HG03571 (cell line): ENCODE measurements at regions not wholly inside any gene's neighbourhood (a gene's known extent, or its start where the extent isn't known, plus 50 kb on each side); places are given as distances from the start of the nearest gene placed in this dataset.

Source experiments
- ATAC-seq: cut with Tn5 transposase; IDR thresholded peaks from one replicate; pipeline ENCODE4 v1.9.1; 2021; ENCODE audit not compliant: unreplicated experiment

DNA sequence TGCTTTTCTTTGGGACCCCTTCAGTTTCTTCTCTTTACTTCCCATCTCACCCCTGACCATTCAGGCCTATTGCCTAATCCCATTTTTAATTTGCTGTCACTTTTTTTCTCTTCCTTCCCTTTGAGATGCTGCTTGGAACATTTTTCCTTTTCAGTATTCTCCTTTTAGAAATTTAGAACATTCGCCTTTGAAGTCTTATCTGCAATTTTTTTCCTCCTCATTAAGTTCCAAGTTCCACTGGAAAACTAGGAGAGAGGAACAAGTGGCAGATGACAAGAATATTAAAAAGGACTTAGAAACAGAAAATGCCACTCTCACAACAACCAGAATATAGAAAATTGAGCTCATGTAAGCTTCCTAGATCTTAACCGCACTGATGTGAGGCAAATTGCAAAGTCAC is 126.6 kb downstream of the PSMG1 start:
- no peak for ATAC-seq

DNA sequence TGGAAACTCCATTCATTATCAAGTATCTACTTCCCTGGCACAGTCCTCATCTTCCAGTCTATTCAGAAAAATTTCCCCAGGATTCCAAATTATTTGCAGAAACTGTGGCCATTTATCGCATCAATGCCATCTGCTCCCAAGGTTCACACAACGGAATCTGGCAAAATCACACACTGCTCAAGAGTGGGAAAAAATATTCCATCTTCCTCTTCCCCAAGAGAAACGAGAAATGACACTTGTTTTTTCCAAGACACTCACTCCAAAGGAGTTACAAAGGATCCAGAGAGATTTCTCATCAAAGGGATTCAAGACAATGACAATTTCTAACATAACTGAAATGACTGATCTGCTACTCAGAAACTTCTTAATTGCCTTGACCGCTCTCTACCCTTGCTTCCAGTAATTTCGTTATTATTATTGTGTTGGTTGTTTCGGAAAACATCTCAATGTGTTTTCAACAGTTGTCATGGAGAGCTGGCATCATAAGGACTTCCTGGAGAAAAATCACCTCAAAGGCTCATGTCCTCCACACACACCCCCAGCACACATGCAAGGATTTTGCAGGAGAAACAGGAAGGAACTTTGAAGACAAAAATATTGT is 128.0 kb downstream of the PSMG1 start:
- no peak for ATAC-seq

DNA sequence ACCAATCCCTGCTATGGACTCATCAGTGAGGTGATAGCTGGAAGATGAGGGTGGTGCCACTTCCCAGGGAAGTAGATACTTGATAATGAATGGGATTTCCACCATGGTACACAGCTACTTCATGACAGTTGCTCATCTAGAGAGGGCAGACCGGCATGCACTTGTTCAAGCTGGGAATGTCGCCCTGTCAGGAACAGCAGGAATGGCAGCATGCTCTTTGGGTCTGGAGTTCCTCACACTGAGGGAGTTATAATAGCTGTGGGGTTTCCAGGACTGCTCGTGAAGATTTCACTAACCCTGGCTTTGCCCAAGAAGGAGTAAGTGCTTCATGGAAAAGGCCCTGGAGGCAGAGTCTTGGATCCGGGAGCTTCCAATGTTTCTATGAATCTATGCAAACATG is 129.2 kb downstream of the PSMG1 start:
- ATAC-seq: no peak

DNA sequence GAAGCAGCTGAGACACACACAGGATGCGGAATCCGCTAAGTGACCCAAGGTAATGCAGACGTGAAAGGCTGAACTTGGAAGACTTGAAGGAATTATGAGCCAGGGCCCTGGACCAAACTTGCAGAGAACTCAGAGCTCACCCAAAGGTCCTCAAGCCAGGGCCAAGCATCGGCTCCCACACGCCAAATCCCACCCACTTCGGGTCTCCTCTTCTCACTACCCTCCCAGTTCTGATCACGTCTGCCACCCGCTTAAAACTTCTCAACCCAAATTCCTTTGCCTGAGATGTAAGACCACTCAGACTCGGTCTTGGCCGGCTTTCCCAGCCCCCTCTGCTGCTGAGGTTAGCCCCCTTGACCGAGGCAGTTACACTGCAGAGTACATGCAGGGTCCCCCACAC is 130.1 kb downstream of the PSMG1 start:
- no peak for ATAC-seq

DNA sequence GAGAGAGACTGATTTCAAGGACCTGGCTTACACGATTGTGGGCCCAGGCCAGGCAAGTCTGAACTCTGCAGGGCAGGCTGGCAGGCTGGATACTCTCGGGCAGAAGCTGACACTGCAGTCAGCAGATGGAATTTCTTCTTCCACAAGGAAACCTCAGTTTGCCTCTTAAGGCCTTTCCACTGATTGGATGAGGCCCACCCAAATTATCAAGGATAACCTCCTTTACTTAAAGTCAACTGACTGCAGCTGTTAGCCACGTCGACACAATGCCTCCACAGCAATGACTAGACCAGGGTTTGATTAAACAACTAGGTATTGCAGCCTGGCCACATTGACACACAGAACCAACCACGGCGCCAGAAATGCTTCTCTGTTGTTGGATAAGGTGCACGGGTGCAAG is 130.5 kb downstream of the PSMG1 start:
- ATAC-seq: no peak

DNA sequence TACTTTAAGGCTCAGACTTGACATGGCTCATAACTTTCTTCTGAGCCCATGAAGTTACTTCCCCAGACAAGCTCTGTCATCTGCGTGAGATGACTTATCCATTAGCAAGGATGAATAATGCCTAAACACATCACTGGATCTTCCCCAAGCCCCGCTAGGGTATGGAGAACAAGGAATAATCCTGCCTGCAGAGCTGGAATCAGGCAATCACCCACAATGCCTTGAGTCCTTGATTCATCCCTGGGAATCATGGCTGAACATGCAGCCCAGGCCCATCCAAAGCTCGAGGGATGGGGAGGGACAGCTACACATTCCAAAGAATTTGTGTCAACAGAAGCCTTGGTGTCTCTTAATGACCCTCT is 131.7 kb downstream of the PSMG1 start:
- ATAC-seq: no peak

DNA sequence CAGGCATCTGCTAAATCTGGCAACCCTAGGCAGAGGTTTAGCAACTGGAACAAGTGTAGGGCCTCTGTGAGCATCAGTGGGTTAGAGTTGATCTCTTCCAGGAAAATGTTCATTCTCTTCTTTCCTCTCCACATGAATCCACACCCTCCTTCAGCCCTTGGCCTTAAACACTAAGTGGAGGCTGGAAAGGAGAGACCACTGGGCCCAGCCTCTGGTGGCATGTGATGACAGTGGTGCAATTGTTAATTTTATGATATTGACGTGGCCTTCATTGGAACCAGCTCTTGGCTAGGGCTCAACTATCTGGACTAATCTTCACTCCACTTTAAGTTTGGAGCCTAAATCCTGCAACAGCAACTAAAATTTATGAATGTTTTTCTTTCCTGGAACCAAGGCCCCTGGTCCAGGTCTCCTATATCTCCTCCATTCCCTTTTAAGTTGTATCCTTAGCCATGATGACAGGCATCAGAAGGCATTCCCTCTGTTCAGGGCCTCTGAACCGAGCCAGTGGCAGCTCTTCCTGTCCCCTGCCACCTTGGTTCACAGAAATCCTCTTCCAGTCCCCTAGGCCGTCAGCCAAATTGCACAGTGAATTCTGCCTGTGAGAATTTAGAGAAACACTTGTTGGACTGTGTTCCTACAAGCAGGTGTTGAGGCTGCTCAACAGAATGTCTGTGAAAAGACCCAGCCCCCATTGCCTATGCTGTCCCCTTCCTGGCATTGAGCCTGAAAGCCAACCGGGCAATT is 132.2 kb downstream of the PSMG1 start:
- ATAC-seq: no peak

DNA sequence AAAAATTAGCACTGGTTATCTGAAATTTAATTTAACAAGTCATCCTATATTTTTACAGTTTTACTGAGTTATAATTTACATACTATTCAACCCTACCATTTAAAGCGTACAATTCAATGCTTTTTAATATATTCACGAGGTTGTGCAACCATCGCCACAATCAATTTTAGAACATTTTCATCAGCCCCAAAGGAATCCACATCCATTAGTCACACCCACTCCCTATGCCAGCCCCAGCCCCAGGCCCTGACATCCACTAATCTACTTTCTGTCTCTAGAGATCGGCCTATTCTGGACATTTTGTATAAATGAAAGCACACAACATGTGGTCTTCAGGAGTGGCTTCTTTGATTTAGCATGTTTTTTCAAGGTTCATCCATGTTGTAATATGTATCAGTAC is 134.7 kb downstream of the PSMG1 start:
- ATAC-seq: no peak

DNA sequence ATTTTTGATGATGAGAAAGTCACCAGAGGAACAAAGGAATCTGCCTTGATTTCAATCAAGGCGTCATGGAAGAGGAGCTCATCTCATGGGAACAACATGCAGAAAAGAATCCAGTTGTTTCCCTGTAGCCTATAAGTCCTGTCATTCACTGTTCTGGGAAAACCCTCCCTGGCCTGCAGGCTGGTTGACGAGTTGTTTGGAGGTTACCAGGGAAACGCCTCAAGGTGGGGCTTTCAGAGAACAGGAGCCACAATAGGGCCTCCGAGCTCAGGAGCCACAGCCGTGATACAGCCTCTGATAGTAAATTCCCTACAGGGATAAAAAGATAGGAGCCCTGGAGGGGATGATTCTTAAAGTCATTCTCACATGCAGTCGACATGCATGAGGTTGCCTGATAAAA is 135.2 kb downstream of the PSMG1 start:
- no peak for ATAC-seq

DNA sequence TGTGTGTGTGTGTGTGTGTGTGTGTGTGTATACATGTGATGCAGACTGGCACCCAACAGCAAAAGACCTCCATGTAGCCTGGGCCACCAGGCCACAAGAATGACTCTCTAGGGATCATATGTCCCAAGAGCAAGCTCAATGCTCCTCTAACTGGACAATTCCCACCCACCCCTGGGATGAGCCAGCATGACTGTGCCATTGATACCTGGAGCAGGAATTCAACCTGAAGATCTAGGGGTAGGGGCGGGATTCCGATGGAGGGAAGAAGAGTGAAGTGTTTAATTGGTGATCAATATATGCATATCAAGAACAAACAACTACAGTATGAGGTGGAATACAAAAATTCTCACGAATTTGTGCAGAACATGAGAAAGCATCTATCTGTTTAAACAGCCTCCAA is 136.2 kb downstream of the PSMG1 start:
- no peak for ATAC-seq

DNA sequence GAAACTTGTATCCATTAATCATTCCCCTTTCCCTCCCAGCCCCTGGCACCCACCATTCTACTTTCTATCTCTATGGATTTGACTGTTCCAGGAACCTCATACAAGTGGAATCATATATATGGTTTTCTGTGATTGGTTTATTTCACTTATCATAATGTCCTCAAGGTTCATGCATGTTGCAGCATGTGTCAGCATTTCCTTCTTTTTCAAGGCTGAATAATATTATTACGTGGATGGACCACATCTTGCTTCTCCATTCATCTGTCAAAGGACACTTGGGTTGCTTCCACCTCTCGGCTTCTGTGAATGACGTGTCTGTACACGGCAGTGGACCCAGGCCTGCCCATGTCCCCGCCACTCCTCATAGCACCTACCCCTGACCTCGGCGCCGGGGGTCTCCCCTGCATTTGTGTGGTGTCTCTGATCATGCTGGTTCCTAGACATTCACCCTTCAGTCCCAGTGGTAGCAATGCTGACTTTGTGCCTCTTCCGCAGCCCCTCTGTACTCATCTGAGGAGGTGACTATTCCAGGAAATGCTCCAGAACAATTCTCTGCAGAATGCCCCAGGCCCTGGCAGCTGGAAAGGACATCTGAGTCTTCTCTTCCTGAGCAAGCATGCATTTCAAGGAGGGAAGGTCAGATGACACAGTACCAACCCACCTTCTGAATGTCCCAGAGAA is 136.9 kb downstream of the PSMG1 start:
- no peak for ATAC-seq

DNA sequence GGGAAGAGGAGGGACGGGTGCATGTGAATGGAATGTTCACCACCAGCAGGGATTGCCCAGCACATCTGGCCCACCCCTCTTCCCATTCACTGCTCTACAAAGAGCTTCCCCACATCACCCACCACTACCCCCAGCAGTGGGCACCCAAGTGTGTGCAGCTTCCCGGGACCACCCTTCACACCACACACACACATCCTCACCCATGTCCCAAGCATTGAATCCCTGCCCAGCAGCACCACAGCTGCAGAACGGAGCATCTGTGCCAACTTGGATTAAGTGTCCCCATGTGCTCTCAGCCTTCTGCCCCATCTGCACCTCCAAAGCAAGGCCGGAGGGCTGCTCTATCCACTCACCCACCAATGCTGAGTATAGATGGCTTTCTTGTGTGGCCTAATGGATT is 141.4 kb downstream of the PSMG1 start:
- ATAC-seq: no peak

DNA sequence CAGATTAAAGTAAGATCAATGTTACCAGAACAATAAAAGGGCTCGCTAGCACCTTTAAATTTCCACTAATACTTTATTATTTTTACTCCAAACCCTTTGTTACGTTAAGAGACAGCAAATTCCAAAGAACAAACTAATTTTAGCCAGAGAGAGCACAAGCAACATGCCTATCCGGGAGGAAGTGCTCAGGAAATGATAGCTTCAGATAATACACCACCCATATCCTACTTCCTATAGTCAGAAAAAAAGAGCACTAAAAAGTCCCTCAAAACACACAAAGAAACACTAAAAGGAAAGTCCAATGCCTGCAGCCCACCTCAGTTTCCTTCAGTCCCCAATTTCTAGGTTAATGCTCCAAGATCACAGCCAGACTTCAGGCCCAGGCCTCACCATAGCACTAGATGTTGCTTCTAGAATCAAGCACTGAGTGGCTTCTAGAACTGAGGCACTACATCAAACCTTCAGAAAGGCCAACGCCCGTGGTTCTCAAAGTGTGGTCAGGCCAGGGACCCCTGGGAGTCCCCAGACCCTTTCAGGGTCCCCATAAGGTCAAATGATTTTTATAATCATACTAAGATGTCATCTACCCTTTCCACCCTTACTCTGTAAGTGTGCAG is 142.6 kb downstream of the PSMG1 start:
- no peak for ATAC-seq

DNA sequence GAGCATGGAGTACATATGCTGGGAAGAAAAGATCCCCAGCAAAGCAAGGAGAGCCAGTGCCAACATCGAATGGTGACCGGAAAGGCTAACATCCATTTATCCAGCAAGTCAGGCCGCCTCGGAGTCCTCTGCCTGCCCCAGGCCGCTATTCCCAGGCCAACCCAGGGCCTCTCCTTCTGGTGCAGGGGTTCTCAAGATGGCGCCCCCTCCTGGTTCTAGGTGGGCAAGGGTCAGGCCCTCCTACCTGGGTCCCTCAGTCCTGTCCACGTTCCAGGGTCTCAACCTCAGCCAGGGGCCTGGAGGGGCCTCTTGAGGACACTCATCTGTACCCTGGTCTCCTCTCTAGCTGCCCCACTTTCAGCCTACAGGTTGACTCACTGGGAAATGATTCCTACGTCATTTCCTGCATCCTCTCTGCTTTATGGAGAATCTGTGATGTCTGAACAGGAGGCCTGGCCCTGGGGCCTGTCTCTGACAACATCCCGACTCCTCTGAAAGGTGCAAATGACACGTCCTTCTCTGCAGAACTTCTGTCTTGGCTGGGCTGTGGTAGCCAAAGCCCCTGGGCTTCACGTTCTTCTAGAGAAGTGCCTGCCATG is 145.3 kb downstream of the PSMG1 start:
- no peak for ATAC-seq

DNA sequence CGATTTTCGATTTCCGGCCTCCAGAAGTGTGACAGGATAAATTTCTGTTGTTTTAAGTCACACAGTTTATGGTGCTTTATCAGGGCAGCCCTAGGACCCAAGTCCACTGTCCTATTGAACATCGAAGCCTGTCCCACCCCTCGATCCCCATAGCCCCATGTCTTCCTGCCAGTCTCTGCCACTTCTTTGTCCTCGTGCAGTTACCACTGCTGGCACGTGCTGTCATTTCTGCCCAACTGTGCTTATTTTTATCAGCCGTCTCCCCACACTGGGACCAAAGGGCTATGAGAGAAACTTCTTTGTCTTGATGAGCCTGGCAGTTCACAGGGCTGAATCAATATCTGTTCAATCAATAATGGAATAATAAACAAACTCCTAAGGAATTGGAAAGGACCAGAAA is 146.7 kb downstream of the PSMG1 start:
- no peak for ATAC-seq

DNA sequence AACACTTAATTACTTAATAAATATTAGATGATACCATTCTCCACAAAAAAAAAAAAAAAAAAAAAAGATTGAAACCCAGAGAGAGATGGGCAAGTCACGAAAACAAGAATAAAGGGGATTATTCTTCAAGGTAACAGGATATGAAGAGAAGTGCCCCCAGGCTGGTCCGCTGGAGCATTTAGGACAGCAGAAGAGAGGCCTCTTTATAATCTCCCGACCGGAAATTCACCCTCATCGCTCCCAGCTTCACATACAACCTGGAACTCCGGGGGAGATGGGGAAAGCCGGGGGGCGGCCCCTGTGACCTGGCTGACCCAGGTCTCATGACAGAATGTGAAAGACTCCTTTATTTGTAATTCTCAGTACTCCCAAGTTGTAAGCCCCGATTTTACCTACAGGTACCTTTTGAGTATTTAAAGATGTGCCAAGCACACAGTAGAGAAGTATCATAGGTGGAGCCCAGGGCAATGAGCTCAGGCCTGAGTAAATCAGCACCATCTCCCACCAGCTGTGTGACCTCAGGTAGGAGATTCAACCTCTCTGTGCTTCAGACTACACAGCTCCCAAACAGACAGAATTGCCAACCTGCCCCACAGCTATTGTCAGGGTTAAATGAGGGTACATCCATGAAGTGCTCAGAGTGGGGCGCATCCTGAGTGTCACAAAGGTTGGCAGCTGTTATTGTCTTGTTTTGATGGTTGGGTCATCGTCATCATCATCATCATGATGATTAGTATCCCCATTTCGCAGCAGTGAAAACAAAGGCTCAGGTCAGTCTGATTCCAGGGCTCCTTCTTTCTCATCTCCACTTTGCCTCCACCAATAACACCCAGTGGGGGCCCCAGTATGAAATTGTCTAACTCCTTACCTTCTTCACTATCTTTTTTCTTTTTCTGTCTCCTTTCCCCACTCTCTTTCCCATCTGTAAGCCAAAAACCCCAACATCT is 148.4 kb downstream of the PSMG1 start:
- ATAC-seq: no peak

DNA sequence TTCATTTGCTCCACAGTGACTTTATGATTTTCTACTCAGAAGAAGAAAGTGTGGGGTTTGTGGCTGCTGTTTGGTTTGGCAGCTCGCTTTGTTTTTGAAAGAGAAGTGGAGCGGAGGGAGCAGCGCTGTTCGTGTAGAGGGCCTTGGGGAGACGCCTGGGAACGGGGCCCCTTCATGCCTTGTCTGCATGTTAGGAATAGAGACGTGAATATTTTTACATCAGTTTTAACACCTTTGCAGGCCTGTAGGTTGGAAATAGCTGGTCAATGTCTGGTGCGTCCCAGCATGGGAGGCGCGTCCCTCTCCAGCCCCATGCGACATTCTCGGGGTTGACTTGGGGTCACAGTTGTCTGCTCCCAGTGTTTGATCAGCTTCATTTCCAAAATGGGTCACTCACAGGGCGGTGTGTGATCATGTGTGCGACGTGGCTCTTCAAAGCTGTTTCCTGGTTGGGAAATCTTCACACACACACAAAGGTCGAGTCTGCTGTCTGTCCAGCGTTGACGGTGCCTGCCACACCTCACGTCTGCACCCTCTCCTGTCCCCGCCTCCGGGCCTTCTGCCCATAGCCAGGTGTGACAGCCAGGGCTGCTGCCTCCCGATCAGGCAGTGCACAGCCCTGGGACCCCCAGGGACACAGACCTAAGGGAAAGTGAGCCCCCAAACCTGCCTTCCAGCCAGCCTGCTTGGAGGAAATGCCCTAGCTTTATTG is 149.2 kb downstream of the PSMG1 start:
- no peak for ATAC-seq

DNA sequence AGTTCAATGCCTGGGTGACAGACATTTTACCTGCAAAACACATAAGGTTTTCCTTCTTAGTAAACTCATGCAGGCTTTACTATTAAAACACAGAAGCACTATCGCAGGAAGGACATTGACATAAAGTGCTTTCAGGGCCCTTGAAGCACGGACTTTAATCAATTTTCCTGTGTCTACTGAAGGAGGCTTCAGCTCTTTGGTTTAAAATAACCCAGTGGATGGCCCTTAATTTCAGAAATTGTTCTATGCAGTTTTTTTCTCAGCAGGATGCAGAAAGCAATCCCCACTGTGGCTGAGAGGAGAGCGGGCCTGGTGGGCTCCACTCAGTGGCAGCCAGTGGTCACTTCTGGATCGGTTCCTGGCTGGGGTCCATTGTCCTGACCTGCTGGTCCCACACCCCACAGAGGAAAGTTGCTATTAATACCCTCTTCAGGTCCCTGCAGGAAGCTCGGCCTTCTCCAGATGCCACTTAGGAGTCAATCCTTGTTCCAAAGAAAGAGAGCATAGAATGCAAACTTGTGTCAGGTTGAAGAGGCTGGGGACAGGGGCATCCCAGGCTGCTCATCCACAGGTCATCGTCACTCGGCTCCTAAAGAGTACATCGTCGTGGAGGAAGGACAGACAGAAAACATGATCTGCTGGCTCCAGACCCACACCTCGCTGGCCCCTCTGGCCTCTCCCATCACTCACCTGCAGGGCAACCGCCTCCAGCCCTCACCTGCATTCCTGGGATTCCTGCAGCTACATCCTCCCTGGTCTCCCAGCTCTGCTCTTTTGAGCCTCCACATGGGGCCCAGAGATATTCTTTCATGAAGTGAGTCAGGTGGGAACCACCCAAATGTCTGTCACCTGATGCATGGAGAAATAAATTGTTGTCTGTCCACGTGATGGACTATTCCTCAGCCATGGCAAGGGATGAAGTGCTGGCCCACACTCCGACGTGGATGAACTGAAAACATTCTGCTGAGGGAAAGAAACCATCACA is 153.1 kb downstream of the PSMG1 start:
- ATAC-seq: no peak
